ENCODE measurements at regions not wholly inside any gene's neighbourhood (a gene's known extent, or its start where the extent isn't known, plus 50 kb on each side); places are given as distances from the start of the nearest gene placed in this dataset.

- Histone ChIP-seq H3K4me2 (ENCODE audit: low read depth, low read length) (no peak overlapping the region), H3K4me3 (ENCODE audit: low read length) (no peak overlapping the region), H3K9ac (ENCODE audit: low read length) (no peak overlapping the region), H3K36me3 (replicated peaks; ENCODE audit: insufficient read depth, low read length) (no peaks in the 10 kb centered on the region), H3K27ac (ENCODE audit: low read length) (no peak overlapping the region), H3K9me2 (replicated peaks; ENCODE audit: insufficient read depth, low read length) (no peaks in the 10 kb centered on the region), H4K20me1 (ENCODE audit: insufficient read depth, low read length) (no peaks in the 10 kb centered on the region), H2AFZ (ENCODE audit: low read length) (no peak overlapping the region), H3K27me3 (replicated peaks; ENCODE audit: insufficient read depth, low read length) (no peaks in the 10 kb centered on the region), H3F3A (ENCODE audit: insufficient read depth, low read length) (no peaks in the 10 kb centered on the region), H3K9me3 (replicated peaks; ENCODE audit: insufficient read depth, low read length) (no peaks in the 10 kb centered on the region), H3K79me2 (ENCODE audit: low read length) (no peaks in the 10 kb centered on the region), H3K4me1 (ENCODE audit: low read length) (no peaks in the 10 kb centered on the region)
- no peak for DNase-seq
- TF ChIP-seq EZH2phosphoT487 (IDR thresholded peaks at IDR 0.05; ENCODE audit: low read length) (no peak), EZH2 (optimal IDR thresholded peaks at IDR 0.05; ENCODE audit: low read depth, low read length) (no peak)
- TF ChIP-seq, protein P1, sequence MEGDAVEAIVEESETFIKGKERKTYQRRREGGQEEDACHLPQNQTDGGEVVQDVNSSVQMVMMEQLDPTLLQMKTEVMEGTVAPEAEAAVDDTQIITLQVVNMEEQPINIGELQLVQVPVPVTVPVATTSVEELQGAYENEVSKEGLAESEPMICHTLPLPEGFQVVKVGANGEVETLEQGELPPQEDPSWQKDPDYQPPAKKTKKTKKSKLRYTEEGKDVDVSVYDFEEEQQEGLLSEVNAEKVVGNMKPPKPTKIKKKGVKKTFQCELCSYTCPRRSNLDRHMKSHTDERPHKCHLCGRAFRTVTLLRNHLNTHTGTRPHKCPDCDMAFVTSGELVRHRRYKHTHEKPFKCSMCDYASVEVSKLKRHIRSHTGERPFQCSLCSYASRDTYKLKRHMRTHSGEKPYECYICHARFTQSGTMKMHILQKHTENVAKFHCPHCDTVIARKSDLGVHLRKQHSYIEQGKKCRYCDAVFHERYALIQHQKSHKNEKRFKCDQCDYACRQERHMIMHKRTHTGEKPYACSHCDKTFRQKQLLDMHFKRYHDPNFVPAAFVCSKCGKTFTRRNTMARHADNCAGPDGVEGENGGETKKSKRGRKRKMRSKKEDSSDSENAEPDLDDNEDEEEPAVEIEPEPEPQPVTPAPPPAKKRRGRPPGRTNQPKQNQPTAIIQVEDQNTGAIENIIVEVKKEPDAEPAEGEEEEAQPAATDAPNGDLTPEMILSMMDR (IDR thresholded peaks at IDR 0.05; ENCODE audit: low read length): no peak
Observed at GRCh38 chr13:69603144-69603853, 504.3 kb upstream of the ATXN8OS start.

- Histone ChIP-seq H3F3A (ENCODE audit: insufficient read depth, low read length) (no peaks in the 10 kb centered on the region), H3K27ac (ENCODE audit: low read length) (no peak overlapping the region), H3K4me3 (ENCODE audit: low read length) (no peak overlapping the region), H3K4me2 (ENCODE audit: low read depth, low read length) (no peak overlapping the region), H4K20me1 (ENCODE audit: insufficient read depth, low read length) (no peaks in the 10 kb centered on the region), H3K4me1 (ENCODE audit: low read length) (no peaks in the 10 kb centered on the region), H3K9me2 (replicated peaks; ENCODE audit: insufficient read depth, low read length) (no peaks in the 10 kb centered on the region), H3K27me3 (replicated peaks; ENCODE audit: insufficient read depth, low read length) (no peaks in the 10 kb centered on the region), H3K9me3 (replicated peaks; ENCODE audit: insufficient read depth, low read length) (no peaks in the 10 kb centered on the region), H3K79me2 (ENCODE audit: low read length) (no peaks in the 10 kb centered on the region), H3K36me3 (replicated peaks; ENCODE audit: insufficient read depth, low read length) (no peaks in the 10 kb centered on the region), H2AFZ (ENCODE audit: low read length) (no peak overlapping the region), H3K9ac (ENCODE audit: low read length) (no peak overlapping the region)
- TF ChIP-seq, protein P1 (IDR thresholded peaks at IDR 0.05; ENCODE audit: low read length): no peak
- TF ChIP-seq EZH2phosphoT487 (IDR thresholded peaks at IDR 0.05; ENCODE audit: low read length) (no peak), EZH2 (optimal IDR thresholded peaks at IDR 0.05; ENCODE audit: low read depth, low read length) (no peak)
- no peak for DNase-seq
Observed at GRCh38 chr13:69601661-69602060, 506.0 kb upstream of the ATXN8OS start.

GRCh38 chr13:69600811-69601210, 506.8 kb upstream of the ATXN8OS start:
- H2AFZ ChIP-seq (ENCODE audit: low read length): no peak overlapping the region
- H3K27me3 ChIP-seq (replicated peaks; ENCODE audit: insufficient read depth, low read length): no peaks in the 10 kb centered on the region
- no peaks in the 10 kb centered on the region for H3K79me2 ChIP-seq (ENCODE audit: low read length)
- no peak overlapping the region for H3K4me3 ChIP-seq (ENCODE audit: low read length)
- no peak overlapping the region for H3K27ac ChIP-seq (ENCODE audit: low read length)
- no peak overlapping the region for H3K9ac ChIP-seq (ENCODE audit: low read length)
- no peaks in the 10 kb centered on the region for H3K9me3 ChIP-seq (replicated peaks; ENCODE audit: insufficient read depth, low read length)
- no peak for DNase-seq
- no peaks in the 10 kb centered on the region for H3F3A ChIP-seq (ENCODE audit: insufficient read depth, low read length)
- H3K9me2 ChIP-seq (replicated peaks; ENCODE audit: insufficient read depth, low read length): no peaks in the 10 kb centered on the region
- no peak for TF ChIP-seq EZH2phosphoT487 (IDR thresholded peaks at IDR 0.05; ENCODE audit: low read length)
- TF ChIP-seq EZH2 (optimal IDR thresholded peaks at IDR 0.05; ENCODE audit: low read depth, low read length): no peak
- TF ChIP-seq, protein P1 (IDR thresholded peaks at IDR 0.05; ENCODE audit: low read length): no peak
- H3K4me2 ChIP-seq (ENCODE audit: low read depth, low read length): no peak overlapping the region
- no peaks in the 10 kb centered on the region for H4K20me1 ChIP-seq (ENCODE audit: insufficient read depth, low read length)
- H3K36me3 ChIP-seq (replicated peaks; ENCODE audit: insufficient read depth, low read length): no peaks in the 10 kb centered on the region
- H3K4me1 ChIP-seq (ENCODE audit: low read length): no peaks in the 10 kb centered on the region
